Spleen (tissue), 7 donors: ENCODE measurements at regions not wholly inside any gene's neighbourhood (a gene's known extent, or its start where the extent isn't known, plus 50 kb on each side); places are given as distances from the start of the nearest gene placed in this dataset.

Experiments
- POLR2A ChIP-seq, 3 donors: fragments of 450-650 bp; IDR thresholded peaks; one replicate each; pipeline ENCODE4 v1.5.1; 2017; ENCODE audit warnings: antibody characterized with exemption in 3 of 3, mild to moderate bottlenecking in 1 of 3
- POLR2AphosphoS5 ChIP-seq, 3 donors: sonication (generic); formaldehyde crosslinking; IDR thresholded peaks; one replicate each; pipeline ENCODE4 v1.5.1; 2017; ENCODE audit warnings: antibody characterized with exemption in 3 of 3
- TF ChIP-seq, protein P1 (sequence below), 11 experiments: fragments of 200-600 bp in 7 of 11; fragments of 450-650 bp in 4 of 11; sonication (generic) in 4 of 11; IDR thresholded peaks in 8 of 11; conservative IDR thresholded peaks in 3 of 11; 1 replicate in 7 of 11; 2 replicates in 4 of 11; pipeline versions ENCODE4 v1.4.0 to v1.8.0; 2016 to 2021; ENCODE audit warnings: antibody characterized with exemption in 11 of 11, inconsistent platforms in 4 of 11, mild to moderate bottlenecking in 1 of 11
- donor health status: DM: no; HTN: no; CAD: no; lungs with moderate emphysema.
- donor health status: DM: no; HTN: no; CAD: no.
- donor health status: DM: no; HTN: no; CAD: no.

DNA sequence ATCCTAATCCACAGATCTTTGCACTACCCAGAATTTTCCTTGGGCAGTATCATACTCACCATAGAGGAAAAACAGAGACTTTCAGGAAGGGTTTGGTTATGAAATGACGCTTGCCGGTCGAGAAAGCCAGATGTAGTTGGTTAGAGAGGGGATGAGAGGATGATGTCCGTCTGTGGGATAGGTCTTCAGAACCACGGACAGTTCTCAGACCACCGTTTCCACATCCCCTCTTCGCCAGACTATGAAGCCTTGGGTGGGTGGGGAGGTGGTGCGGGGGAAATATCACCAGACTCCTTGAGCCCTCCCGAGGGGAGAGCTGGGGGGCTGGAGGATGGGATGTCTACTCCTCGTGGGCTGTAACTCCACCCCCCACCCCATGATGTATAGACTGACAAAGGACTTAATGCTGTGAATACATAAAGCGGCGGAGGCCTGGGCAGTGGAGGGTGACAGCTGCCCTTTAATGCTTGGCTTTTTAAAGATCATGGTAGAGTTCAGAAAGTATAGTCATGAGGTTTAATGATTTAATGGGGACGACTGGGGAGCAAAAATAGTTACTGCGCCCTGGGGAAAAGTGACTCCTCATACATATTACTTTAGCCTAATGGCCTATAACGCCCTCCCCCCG lies 96.6 kb downstream of the MRM1 start:
- TF ChIP-seq POLR2A (IDR thresholded peaks at IDR 0.05) (no peak), POLR2AphosphoS5 (IDR thresholded peaks at IDR 0.05) (no peak)
- TF ChIP-seq, protein P1, sequence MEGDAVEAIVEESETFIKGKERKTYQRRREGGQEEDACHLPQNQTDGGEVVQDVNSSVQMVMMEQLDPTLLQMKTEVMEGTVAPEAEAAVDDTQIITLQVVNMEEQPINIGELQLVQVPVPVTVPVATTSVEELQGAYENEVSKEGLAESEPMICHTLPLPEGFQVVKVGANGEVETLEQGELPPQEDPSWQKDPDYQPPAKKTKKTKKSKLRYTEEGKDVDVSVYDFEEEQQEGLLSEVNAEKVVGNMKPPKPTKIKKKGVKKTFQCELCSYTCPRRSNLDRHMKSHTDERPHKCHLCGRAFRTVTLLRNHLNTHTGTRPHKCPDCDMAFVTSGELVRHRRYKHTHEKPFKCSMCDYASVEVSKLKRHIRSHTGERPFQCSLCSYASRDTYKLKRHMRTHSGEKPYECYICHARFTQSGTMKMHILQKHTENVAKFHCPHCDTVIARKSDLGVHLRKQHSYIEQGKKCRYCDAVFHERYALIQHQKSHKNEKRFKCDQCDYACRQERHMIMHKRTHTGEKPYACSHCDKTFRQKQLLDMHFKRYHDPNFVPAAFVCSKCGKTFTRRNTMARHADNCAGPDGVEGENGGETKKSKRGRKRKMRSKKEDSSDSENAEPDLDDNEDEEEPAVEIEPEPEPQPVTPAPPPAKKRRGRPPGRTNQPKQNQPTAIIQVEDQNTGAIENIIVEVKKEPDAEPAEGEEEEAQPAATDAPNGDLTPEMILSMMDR (IDR thresholded peaks at IDR 0.05 in 8 of 11, conservative IDR thresholded peaks at IDR 0.05 in 3 of 11) = no peak
